ENCODE measurements at regions not wholly inside any gene's neighbourhood (a gene's known extent, or its start where the extent isn't known, plus 50 kb on each side); places are given as distances from the start of the nearest gene placed in this dataset.
A peak's percentile ranks its signal among the peaks of the same experiment; 100 is the strongest.

GRCh38 chr11:69935941-69936505 lies 116.8 kb upstream of the FGF3 start:
- no peak for TF ChIP-seq GATA2 (IDR thresholded peaks at IDR 0.05; ENCODE audit: low read depth, low read length)
- no peak for TF ChIP-seq GATA3 (IDR thresholded peaks at IDR 0.05; ENCODE audit: low read depth, low read length)

GRCh38 chr11:69936771-69937170 lies 117.6 kb upstream of the FGF3 start:
- TF ChIP-seq GATA3 (IDR thresholded peaks at IDR 0.05; ENCODE audit: low read depth, low read length): no peak
- TF ChIP-seq GATA2 (IDR thresholded peaks at IDR 0.05; ENCODE audit: low read depth, low read length): no peak

- TF ChIP-seq GATA3 (IDR thresholded peaks at IDR 0.05; ENCODE audit: low read depth, low read length): no peak
- TF ChIP-seq GATA2 (IDR thresholded peaks at IDR 0.05; ENCODE audit: low read depth, low read length): no peak
Measured at GRCh38 chr11:69938206-69938605, 119.0 kb upstream of the FGF3 start.

- TF ChIP-seq GATA3 (IDR thresholded peaks at IDR 0.05; ENCODE audit: low read depth, low read length): no peak
- TF ChIP-seq GATA2 (IDR thresholded peaks at IDR 0.05; ENCODE audit: low read depth, low read length): peak; percentile 97
Measured at GRCh38 chr11:69939551-69940245, 120.5 kb upstream of the FGF3 start.

- TF ChIP-seq GATA3 (IDR thresholded peaks at IDR 0.05; ENCODE audit: low read depth, low read length) (no peak), GATA2 (IDR thresholded peaks at IDR 0.05; ENCODE audit: low read depth, low read length) (no peak)
Measured at GRCh38 chr11:69940246-69940610, 121.0 kb upstream of the FGF3 start.

GRCh38 chr11:69941546-69942332 lies 122.5 kb upstream of the FGF3 start:
- TF ChIP-seq GATA2 (IDR thresholded peaks at IDR 0.05; ENCODE audit: low read depth, low read length) (no peak), GATA3 (IDR thresholded peaks at IDR 0.05; ENCODE audit: low read depth, low read length) (no peak)

GRCh38 chr11:69942333-69942820 lies 123.2 kb upstream of the FGF3 start:
- TF ChIP-seq GATA2 (IDR thresholded peaks at IDR 0.05; ENCODE audit: low read depth, low read length): no peak
- TF ChIP-seq GATA3 (IDR thresholded peaks at IDR 0.05; ENCODE audit: low read depth, low read length): no peak

- TF ChIP-seq GATA3 (IDR thresholded peaks at IDR 0.05; ENCODE audit: low read depth, low read length): no peak
- no peak for TF ChIP-seq GATA2 (IDR thresholded peaks at IDR 0.05; ENCODE audit: low read depth, low read length)
Measured at GRCh38 chr11:69943066-69943465, 123.8 kb upstream of the FGF3 start.

GRCh38 chr11:69943506-69943905 lies 124.3 kb upstream of the FGF3 start:
- TF ChIP-seq GATA3 (IDR thresholded peaks at IDR 0.05; ENCODE audit: low read depth, low read length): no peak
- no peak for TF ChIP-seq GATA2 (IDR thresholded peaks at IDR 0.05; ENCODE audit: low read depth, low read length)

- TF ChIP-seq GATA3 (IDR thresholded peaks at IDR 0.05; ENCODE audit: low read depth, low read length) (no peak), GATA2 (IDR thresholded peaks at IDR 0.05; ENCODE audit: low read depth, low read length) (no peak)
Measured at GRCh38 chr11:69944146-69944795, 125.1 kb upstream of the FGF3 start.

- TF ChIP-seq GATA3 (IDR thresholded peaks at IDR 0.05; ENCODE audit: low read depth, low read length) (no peak), GATA2 (IDR thresholded peaks at IDR 0.05; ENCODE audit: low read depth, low read length) (no peak)
Measured at GRCh38 chr11:69945157-69945556, 125.9 kb upstream of the FGF3 start.

- TF ChIP-seq GATA3 (IDR thresholded peaks at IDR 0.05; ENCODE audit: low read depth, low read length) (no peak), GATA2 (IDR thresholded peaks at IDR 0.05; ENCODE audit: low read depth, low read length) (no peak)
Measured at GRCh38 chr11:69947059-69947792, 128.0 kb upstream of the FGF3 start.

- TF ChIP-seq GATA2 (IDR thresholded peaks at IDR 0.05; ENCODE audit: low read depth, low read length) (no peak), GATA3 (IDR thresholded peaks at IDR 0.05; ENCODE audit: low read depth, low read length) (no peak)
Measured at GRCh38 chr11:69947793-69948255, 128.6 kb upstream of the FGF3 start.
